ENCODE measurements at regions not wholly inside any gene's neighbourhood (a gene's known extent, or its start where the extent isn't known, plus 50 kb on each side); places are given as distances from the start of the nearest gene placed in this dataset.

- no peak for TF ChIP-seq CTCF (optimal IDR thresholded peaks at IDR 0.05 in 1 of 3, IDR thresholded peaks at IDR 0.05 in 1 of 3, conservative IDR thresholded peaks at IDR 0.05 in 1 of 3; ENCODE audit: extremely low read depth in 1 of 3, insufficient read depth in 2 of 3, low read length in 3 of 3)
- TF ChIP-seq EZH2 (IDR thresholded peaks at IDR 0.05; ENCODE audit: low read length): no peak
Observed at GRCh38 chr6:40909811-40910210, 129.2 kb downstream of the UNC5CL start.
